ENCODE measurements at regions not wholly inside any gene's neighbourhood (a gene's known extent, or its start where the extent isn't known, plus 50 kb on each side); places are given as distances from the start of the nearest gene placed in this dataset.

GRCh38 chr9:119810645-119811429 is 441.6 kb upstream of the BRINP1 start:
- no peak for DNase-seq

GRCh38 chr9:119803679-119804078 is 434.4 kb upstream of the BRINP1 start:
- DNase-seq = no peak

GRCh38 chr9:119802621-119803020 is 433.4 kb upstream of the BRINP1 start:
- no peak for DNase-seq

GRCh38 chr9:119802133-119802532 is 432.9 kb upstream of the BRINP1 start:
- DNase-seq = no peak

GRCh38 chr9:119801311-119801710 is 432.1 kb upstream of the BRINP1 start:
- DNase-seq = no peak

- no peak for DNase-seq
Observed at GRCh38 chr9:119795395-119795794, 426.2 kb upstream of the BRINP1 start.

- DNase-seq = peak; percentile 38
Observed at GRCh38 chr9:119794836-119795235, 425.6 kb upstream of the BRINP1 start.

GRCh38 chr9:119793218-119793617 is 424.0 kb upstream of the BRINP1 start:
- peak; percentile 62 for DNase-seq

- no peak for DNase-seq
Observed at GRCh38 chr9:119792242-119792641, 423.0 kb upstream of the BRINP1 start.

- DNase-seq = no peak
Observed at GRCh38 chr9:119789987-119790386, 420.8 kb upstream of the BRINP1 start.

- DNase-seq = no peak
Observed at GRCh38 chr9:119788921-119789320, 419.7 kb upstream of the BRINP1 start.

GRCh38 chr9:119781886-119782285 is 412.7 kb upstream of the BRINP1 start:
- no peak for DNase-seq

GRCh38 chr9:119775410-119775809 is 406.2 kb upstream of the BRINP1 start:
- DNase-seq = no peak

- DNase-seq = no peak
Observed at GRCh38 chr9:119773823-119774222, 404.6 kb upstream of the BRINP1 start.

GRCh38 chr9:119771341-119771740 is 402.1 kb upstream of the BRINP1 start:
- DNase-seq = no peak

- DNase-seq = peak; percentile 55
Observed at GRCh38 chr9:119768266-119768665, 399.0 kb upstream of the BRINP1 start.

GRCh38 chr9:119765632-119766175 is 396.5 kb upstream of the BRINP1 start:
- DNase-seq = no peak

GRCh38 chr9:119763260-119763659 is 394.0 kb upstream of the BRINP1 start:
- DNase-seq = no peak

- no peak for DNase-seq
Observed at GRCh38 chr9:119761812-119762211, 392.6 kb upstream of the BRINP1 start.

GRCh38 chr9:119758990-119759389 is 389.8 kb upstream of the BRINP1 start:
- DNase-seq = no peak

GRCh38 chr9:119758241-119758640 is 389.0 kb upstream of the BRINP1 start:
- DNase-seq = no peak

- no peak for DNase-seq
Observed at GRCh38 chr9:119739476-119739875, 370.2 kb upstream of the BRINP1 start.

- no peak for DNase-seq
Observed at GRCh38 chr9:119736491-119737454, 367.5 kb upstream of the BRINP1 start.

- no peak for DNase-seq
Observed at GRCh38 chr9:119727988-119728387, 358.8 kb upstream of the BRINP1 start.
